Coronary artery (tissue), 2 donors: ENCODE measurements at regions not wholly inside any gene's neighbourhood (a gene's known extent, or its start where the extent isn't known, plus 50 kb on each side); places are given as distances from the start of the nearest gene placed in this dataset.

Source experiments
- DNase-seq: peaks from one replicate; pipeline ENCODE4 v3.0.0-alpha.2; 2017; ENCODE audit warnings: low spot score
- H3K27ac ChIP-seq, 2 donors: fragments of 200-600 bp; sonication (generic); one replicate each; pipeline ENCODE4 v1.5.1; 2016 to 2019
- H3K4me3 ChIP-seq: fragments of 200-600 bp; sonication (generic); 2 replicates; pipeline ENCODE4 v1.5.1; 2016; ENCODE audit warnings: mild to moderate bottlenecking, moderate library complexity
- CTCF ChIP-seq: fragments of 200-600 bp; sonication (generic); IDR thresholded peaks from one replicate; pipeline ENCODE4 v1.5.1; 2019; ENCODE audit warnings: antibody characterized with exemption

- Histone ChIP-seq H3K27ac (no peak overlapping the region), H3K4me3 (no peak overlapping the region)
- no peak for DNase-seq
- TF ChIP-seq CTCF = no peak
Observed at GRCh38 chr21:19034041-19034440, 630.5 kb upstream of the TMPRSS15 start.

- Histone ChIP-seq H3K4me3 (no peak overlapping the region), H3K27ac (no peak overlapping the region)
- DNase-seq = no peak
- no peak for TF ChIP-seq CTCF
Observed at GRCh38 chr21:19034560-19034959, 631.0 kb upstream of the TMPRSS15 start.

GRCh38 chr21:19045876-19046275 is 642.3 kb upstream of the TMPRSS15 start:
- Histone ChIP-seq H3K27ac (no peak overlapping the region), H3K4me3 (no peak overlapping the region)
- TF ChIP-seq CTCF = no peak
- DNase-seq = no peak

GRCh38 chr21:19048098-19048672 is 644.6 kb upstream of the TMPRSS15 start:
- no peak for TF ChIP-seq CTCF
- no peak for DNase-seq
- Histone ChIP-seq H3K27ac (no peak overlapping the region), H3K4me3 (no peak overlapping the region)

GRCh38 chr21:19049567-19049966 is 646.0 kb upstream of the TMPRSS15 start:
- Histone ChIP-seq H3K4me3 (no peak overlapping the region), H3K27ac (no peak overlapping the region)
- TF ChIP-seq CTCF = no peak
- no peak for DNase-seq

GRCh38 chr21:19065164-19065563 is 661.6 kb upstream of the TMPRSS15 start:
- Histone ChIP-seq H3K4me3 (no peak overlapping the region), H3K27ac (no peak overlapping the region)
- no peak for DNase-seq
- no peak for TF ChIP-seq CTCF

GRCh38 chr21:19076031-19076430 is 672.4 kb upstream of the TMPRSS15 start:
- Histone ChIP-seq H3K27ac (no peak overlapping the region), H3K4me3 (no peak overlapping the region)
- no peak for TF ChIP-seq CTCF
- no peak for DNase-seq
